ENCODE measurements at regions not wholly inside any gene's neighbourhood (a gene's known extent, or its start where the extent isn't known, plus 50 kb on each side); places are given as distances from the start of the nearest gene placed in this dataset.

- no peak for TF ChIP-seq E2F8 (IDR thresholded peaks at IDR 0.05; ENCODE audit: low read depth, partially characterized antibody)
These were observed 901.7 kb upstream of the LRRTM1 start (continued) for GRCh38 chr2:81206216-81206615.

GRCh38 chr2:81196933-81197628, 892.5 kb upstream of the LRRTM1 start:
- TF ChIP-seq ZC3H11A (IDR thresholded peaks at IDR 0.05; ENCODE audit: low read depth, low read length) (no peak), HNRNPK (IDR thresholded peaks at IDR 0.05; ENCODE audit: low read depth, low read length, poor library complexity, severe bottlenecking) (no peak), RBM17 (IDR thresholded peaks at IDR 0.05; ENCODE audit: borderline replicate concordance, low read depth, low read length) (no peak), HMBOX1 (IDR thresholded peaks at IDR 0.05) (no peak), SNIP1 (IDR thresholded peaks at IDR 0.05; ENCODE audit: low read depth) (no peak), ZZZ3 (IDR thresholded peaks at IDR 0.05) (no peak), MTA2 (IDR thresholded peaks at IDR 0.05; ENCODE audit: low read depth) (no peak), DLX4 (CRISPR knock-in tag; IDR thresholded peaks at IDR 0.05) (no peak), FOXP1 (CRISPR knock-in tag; IDR thresholded peaks at IDR 0.05) (no peak), TEAD1 (CRISPR knock-in tag; IDR thresholded peaks at IDR 0.05) (no peak), CHCHD3 (CRISPR knock-in tag; IDR thresholded peaks at IDR 0.05) (no peak)
- H3K79me2 ChIP-seq (ENCODE audit: control insufficient read depth, insufficient read depth, low read length), result no peaks in the 10 kb centered on the region
- H3K9me3 ChIP-seq (replicated peaks; ENCODE audit: control insufficient read depth, insufficient read depth, low read depth, low read length), result no peaks in the 10 kb centered on the region
- ChIA-PET POLR2A (no interaction called here), CTCF (ENCODE audit: low intra/inter-chr PET ratio) (no interaction called here)
- ATAC-seq (no peak), FAIRE-seq (no peak), DNase-seq (ENCODE audit: extremely low read depth in 1 of 4, low spot score in 3 of 4) (no peak)
- no peak overlapping the region for H2AFZ ChIP-seq (ENCODE audit: low read depth, low read length)
- H3K27ac ChIP-seq (ENCODE audit: extremely low read depth, low read depth, low read length), result no peak overlapping the region
- no peak overlapping the region for H3K4me3 ChIP-seq
- no peaks in the 10 kb centered on the region for H3K36me3 ChIP-seq (ENCODE audit: control insufficient read depth, insufficient read depth, low read length)
- H3K4me1 ChIP-seq (replicated peaks in 1 of 2; ENCODE audit: control insufficient read depth in 2 of 2, insufficient read depth in 2 of 2, low read length in 2 of 2), result no peaks in the 10 kb centered on the region
- H3K4me2 ChIP-seq (ENCODE audit: insufficient read depth, low read length), result no peak overlapping the region
- 2% methylated on average over 30 of the region's 30 CpGs for WGBS (ENCODE audit: insufficient coverage, low coverage, missing lambda C conversion rate)
- no peaks in the 10 kb centered on the region for H3K9me1 ChIP-seq (ENCODE audit: control insufficient read depth, insufficient read depth, low read length)
- intact Hi-C loops (cut with micrococcal nuclease) (no loop called here), in situ Hi-C loops (cut with MboI) (no loop called here)
- no peaks in the 10 kb centered on the region for H4K20me1 ChIP-seq (replicated peaks; ENCODE audit: control insufficient read depth, insufficient read depth, low read length)
- BruUV-seq (replicated peaks), result no TSS peak
- H3K9ac ChIP-seq (ENCODE audit: insufficient read depth in 1 of 2, low read depth in 2 of 2, low read length in 2 of 2), result no peak overlapping the region
- no peaks in the 10 kb centered on the region for H3K27me3 ChIP-seq (ENCODE audit: control insufficient read depth in 2 of 2, insufficient read depth in 2 of 2, low read length in 2 of 2)
